Activated CD4-positive, alpha-beta T cell treated with anti-CD3 and anti-CD28 coated beads for 1 hour (primary cell): ENCODE measurements at regions not wholly inside any gene's neighbourhood (a gene's known extent, or its start where the extent isn't known, plus 50 kb on each side); places are given as distances from the start of the nearest gene placed in this dataset.
"Not testable (repeated sequence)": the region's sequence is repeated elsewhere in the genome, so short reads cannot be mapped to it uniquely, and the experiment has no call there.

Experiments used
- DNase-seq: peaks from one replicate; pipeline ENCODE4 v3.0.0-alpha.2; 2020

DNA sequence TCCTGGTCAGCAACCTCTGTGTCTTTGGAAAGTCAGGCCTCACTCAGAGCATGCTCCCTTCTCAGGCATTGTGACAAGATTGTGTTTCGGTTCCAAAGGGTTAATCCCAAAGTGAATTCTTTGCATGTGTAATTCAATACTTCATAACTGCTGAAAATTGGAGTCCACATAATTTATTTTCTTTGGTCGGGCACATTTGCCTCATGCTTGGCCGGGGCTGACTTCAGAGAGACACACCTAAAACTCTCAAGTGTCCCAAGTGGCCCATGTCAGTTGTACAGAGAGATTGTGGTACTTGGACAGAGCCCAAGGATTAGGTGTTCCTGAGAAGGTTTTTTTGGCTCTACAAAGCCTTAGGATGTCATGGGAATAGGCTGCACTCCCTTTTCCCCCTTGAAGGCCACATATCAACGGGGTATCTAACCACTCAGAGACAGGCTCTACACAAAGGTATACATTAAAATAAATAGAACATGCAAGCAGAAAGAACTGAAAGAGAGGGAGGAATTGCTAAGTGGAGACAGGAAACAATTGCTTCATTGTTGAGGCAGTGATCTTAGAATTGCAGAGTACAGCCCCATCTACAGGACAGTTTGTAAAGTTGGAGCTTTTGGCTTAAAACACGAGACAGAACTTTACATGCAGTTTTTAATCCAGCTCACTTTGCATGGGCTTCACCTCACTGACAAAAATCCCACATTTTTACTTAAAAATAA lies 1232.3 kb upstream of the ZEB2 start:
- DNase-seq = no peak

DNA sequence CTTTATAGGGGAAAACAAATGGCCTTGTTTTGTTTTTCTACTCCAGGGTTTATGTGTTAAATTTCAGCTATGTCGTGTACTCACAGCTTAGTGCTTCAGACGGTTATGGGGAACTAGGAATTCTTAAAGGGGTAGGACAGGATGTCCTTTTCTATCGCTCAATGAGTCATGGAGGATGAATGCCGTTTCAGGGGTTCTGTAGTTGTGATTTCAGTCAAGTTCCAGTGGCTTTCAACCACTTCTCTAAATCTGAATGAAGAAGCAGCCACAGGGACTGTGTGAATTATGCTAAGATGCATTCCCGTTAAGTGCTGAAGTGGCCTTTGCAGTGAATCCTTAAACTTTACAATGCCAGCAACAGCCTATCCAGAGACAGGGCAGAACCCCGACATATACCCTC lies 1231.7 kb upstream of the ZEB2 start:
- DNase-seq = no peak

DNA sequence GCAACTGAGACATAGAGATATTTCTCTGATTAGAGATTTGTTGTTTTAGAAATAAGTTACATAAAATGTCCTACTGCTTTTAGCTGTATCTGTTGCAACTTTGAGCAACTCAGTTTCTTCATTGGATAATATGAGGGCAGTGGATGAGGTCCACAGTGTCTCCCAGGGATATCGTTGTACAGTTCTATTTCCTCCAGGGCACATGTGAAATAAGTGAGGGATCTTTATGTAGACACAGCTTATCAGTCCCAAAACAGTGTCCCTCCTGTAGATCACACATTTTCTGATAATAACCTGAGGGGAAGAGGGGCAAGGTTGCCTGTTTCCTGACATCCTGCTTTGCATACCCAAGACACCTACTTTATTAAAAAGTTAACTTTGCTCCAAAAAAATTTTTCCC lies 1231.2 kb upstream of the ZEB2 start:
- DNase-seq = no peak

DNA sequence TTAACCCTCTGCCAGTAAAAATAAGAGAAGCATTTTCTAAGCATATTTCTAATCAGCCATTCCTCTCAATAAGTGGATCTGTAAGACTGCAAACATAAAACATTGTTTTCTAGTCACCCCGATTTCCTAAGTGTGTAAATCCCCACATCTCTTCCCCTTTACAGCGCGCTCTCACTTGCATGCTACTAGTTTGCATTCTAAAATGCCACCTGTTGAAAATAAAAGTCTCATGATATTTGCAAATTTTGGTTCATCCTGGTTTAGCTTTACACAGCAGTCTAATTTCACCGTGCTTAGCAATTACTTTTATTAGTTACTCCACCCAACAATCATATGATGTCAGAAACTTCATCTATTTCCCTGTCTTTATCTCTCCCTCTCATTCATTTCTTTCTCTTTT lies 1230.7 kb upstream of the ZEB2 start:
- DNase-seq = no peak

DNA sequence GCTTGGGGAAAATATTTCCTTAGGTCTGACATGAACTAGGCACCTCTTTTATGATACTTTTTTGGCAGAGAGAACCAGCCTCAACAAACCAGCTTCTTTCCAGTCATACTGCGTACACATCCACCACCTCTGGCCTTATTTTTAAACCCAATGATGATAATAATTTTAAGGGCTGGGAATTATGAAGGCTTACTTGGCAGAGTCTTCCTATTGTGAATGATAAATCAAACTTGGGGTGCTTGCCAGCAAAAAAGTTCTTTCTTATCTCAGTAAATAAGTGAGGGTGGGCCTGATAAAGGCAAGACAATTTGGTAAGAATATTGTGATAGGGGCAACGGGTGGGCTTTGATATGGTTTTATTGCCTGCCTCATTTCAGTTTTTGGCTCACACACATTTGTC lies 1230.2 kb upstream of the ZEB2 start:
- no peak for DNase-seq

DNA sequence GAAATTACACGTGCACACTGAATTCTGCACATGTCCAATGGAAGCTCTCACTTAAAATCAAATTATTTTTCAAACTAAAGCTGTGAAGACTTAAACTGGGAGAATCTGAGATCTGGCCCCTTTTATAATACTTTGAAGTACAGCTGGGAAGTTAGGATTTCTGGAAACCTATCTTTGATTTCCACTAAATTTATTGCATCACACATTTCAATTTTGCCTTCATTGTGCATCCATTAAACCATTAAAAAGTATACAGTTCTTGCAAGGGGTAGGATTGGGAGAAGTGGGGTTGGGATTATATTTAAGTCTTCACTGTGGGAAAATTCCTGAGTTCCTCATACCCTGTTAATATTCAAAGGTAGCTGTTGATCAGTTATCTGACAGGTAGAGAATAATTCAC lies 1229.6 kb upstream of the ZEB2 start:
- DNase-seq = no peak

DNA sequence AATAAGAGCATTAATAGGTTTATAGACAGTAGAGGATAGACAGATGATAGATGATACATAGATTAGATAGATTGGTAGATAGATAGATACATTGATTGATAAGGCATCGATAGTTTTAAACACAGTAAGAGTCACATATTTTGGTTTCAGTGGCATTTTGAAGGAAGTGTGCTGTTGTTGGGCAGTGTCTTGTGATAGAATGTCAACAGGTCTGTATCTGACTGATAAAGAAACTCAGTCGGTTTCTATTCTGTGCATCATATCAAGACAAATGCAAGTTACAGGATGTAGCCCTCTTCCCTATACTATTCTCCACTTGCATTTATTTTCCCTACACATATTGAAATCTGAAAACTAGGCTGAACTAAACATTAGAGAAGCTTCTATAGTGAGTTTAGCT lies 1229.0 kb upstream of the ZEB2 start:
- no peak for DNase-seq

DNA sequence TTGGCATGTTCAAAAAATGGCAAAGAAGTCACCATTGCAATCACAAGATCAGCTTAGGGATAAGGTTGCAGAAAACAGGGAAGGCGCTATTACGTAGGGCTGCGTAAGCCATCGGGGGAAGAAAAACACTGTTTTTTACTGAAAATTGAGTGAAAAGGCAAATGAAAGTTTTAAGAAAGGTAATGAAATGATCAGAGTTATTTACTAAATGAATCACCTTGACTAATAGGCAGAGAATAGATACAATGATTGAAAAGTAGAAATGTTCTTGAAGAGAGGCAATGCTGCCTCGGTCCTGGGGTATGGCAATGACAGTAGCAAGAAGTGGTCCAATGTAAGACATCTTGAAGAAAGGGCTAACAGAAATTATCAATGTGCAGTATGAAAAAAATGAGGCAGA lies 1227.8 kb upstream of the ZEB2 start:
- DNase-seq = no peak

DNA sequence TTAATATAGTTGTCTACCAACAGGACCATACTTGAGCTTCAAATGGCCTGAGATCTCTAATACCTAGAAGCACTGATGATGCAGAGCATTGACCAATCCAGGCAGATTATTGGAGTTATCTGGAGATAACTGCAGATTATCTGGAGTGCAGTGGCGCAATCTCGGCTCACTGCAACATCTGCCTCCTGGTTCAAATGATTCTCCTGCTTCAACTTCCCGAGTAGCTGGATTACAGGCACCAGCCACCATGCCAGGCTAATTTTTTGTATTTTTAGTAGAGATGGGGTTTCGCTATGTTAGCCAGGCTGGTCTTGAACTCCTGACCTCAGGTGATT lies 1225.4 kb upstream of the ZEB2 start:
- DNase-seq = not testable (repeated sequence)

DNA sequence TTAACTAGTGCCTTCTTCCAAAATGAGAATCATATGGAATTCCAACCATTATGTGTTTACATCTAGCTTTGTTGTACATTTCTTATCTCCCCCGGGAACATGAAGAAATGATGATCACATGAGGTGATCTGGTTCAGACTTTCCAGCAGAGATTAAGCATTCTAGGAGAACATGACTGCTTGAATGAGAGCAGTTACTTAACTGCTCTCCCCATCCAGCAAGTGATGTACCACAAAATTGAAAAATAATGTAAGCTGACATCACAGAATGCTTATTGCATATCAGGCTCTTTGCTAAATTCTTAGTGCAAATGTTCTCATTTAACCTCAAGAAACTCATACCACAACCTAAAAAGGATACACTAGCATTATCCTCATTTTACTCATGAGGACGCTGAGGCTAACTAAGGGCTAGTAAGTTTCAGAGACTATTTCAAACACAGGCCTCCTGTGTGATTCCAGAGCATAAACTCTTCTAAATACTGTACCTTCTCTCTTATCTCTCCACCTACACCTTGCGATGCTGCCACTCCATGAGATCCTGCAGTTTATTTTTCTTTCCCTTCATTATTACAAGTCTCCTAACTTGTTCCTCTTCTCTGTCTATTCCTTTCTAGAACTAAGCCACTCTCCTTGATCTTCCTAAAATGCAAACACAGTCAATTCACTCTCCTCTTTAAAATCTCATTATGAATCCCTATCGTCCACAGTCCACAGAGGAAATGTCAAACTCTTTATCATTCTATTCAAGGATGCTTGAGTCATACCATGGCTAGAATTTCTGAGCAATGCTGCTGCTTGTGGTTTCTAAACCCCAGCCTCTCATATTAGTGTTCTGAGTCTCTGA lies 1224.8 kb upstream of the ZEB2 start:
- DNase-seq = no peak

DNA sequence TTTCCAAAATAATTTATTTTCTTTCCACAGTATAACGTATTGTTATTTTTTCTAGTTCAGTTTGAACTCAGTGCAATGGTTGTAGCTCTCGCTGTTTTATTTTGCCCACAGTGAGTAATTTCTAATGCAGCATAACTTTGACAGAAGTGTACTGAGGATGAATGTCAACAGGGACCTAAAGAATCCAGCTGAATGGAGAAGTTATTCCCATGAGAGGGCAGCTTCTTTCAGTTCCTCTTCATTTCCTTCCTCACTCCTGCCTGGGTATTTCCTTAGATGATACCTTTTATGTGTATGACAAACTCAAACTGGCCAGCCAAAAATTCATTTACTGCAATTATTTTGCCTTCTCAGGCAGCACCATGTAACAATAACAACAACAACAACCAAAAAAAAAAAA lies 1223.1 kb upstream of the ZEB2 start:
- DNase-seq = no peak

DNA sequence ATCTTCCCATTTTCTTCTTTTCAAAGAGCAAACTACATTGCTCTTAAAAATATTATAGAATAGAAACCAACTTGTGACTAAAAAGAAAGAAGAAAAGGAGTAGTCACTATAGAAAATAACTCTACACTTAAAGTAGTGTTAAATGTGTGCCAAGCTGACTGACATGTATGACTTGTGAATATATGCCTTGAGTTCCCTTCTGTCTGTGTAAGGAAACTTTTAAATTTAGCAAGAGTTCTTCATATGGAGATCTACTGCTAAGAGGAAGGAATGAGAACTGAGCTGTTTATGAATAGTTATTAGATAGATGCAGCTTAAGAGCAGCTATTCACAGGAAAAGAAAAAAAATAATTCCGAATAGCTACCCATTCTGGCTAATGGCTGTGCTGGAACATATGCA lies 1221.7 kb upstream of the ZEB2 start:
- DNase-seq = no peak

DNA sequence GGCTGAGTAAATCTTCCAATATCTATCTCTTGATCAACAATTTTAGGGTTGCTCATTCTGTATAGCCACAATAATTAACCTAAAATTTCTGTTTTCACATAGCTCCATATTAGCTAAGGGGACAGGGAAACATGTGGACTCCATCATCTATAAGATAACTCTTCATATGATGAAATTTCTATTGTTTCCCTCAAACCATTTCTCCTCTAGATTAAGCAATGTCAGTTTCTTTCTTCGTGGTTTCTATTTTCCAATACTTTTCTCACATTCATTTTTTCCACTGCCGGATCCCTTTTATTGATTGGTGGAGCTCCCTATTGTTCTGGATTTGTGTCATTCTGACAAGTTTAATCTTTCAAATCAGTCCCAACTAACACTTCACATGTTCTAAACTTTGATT lies 1221.3 kb upstream of the ZEB2 start:
- no peak for DNase-seq

DNA sequence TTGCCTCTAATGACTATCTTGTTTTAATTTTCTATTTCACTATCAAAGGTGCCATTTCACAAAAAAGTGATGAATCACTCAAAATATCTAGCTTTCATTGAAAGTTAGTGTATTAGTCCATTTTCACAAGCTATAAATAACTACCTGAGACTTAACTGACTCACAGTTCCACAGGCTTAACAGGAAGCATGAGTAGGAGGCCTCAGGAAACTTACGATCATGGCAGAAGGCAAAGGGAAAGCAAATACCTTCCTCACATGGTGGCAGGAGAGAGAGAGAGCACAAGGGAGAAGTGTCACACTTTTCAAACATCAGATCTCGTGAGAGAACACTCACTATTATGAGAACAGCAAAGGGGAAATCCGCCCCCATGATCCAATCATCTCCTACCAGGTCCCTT lies 1220.4 kb upstream of the ZEB2 start:
- no peak for DNase-seq

DNA sequence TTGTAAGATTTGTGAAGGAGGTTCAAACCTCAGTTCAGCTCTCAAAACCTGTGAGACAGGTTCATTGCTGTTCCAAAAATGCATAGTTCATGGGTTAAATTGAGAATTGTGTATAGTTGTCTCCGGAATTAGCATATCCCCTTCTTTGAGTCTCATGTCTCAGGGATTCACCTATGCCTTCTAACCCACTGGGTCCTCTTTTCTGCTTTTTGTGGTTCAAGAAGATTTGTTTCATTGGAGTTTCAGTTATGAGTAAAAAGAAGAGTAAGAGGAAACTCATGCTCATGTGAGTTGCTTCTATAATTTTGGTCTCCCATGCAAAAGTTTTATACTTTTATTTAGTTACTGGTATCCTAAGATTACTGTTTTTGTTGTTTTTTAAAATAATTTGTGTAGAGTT lies 1219.8 kb upstream of the ZEB2 start:
- no peak for DNase-seq

DNA sequence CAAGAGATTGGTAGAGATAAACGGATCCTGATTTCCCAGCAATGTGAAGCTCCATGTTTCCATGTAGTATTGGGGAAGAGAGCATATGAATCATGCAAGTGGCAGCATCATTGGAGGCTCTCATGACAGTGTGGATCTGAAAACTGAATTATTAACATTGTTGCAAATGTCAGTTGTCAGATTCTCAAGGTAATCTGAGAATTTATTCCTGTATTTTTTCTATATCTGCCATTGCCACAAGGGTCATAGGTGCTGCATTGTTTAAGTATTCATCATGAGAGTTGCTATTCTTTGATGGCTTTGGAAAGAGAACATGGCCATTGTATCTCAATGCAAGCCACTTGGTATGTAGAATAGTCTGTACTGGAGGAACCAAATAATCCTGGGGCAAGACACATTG lies 1217.0 kb upstream of the ZEB2 start:
- no peak for DNase-seq

DNA sequence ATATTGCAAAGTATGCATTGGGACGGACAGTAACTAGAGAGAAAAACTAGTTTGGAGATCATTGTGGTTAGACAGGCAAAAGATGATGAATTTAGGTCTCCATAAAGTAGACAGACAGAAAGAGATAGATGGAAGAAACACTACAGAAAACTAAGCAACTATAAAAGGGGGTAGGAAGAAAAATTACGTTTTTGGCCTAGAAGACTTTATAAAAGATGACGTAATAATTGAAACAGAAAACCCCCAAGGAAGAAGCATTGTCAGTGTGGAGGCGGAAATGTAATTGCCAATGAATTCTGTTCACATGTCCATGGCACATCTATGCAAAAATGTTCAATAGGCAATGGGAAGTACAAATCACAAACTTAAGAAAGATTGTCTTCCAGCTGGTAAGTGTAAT lies 1211.5 kb upstream of the ZEB2 start:
- DNase-seq = no peak

DNA sequence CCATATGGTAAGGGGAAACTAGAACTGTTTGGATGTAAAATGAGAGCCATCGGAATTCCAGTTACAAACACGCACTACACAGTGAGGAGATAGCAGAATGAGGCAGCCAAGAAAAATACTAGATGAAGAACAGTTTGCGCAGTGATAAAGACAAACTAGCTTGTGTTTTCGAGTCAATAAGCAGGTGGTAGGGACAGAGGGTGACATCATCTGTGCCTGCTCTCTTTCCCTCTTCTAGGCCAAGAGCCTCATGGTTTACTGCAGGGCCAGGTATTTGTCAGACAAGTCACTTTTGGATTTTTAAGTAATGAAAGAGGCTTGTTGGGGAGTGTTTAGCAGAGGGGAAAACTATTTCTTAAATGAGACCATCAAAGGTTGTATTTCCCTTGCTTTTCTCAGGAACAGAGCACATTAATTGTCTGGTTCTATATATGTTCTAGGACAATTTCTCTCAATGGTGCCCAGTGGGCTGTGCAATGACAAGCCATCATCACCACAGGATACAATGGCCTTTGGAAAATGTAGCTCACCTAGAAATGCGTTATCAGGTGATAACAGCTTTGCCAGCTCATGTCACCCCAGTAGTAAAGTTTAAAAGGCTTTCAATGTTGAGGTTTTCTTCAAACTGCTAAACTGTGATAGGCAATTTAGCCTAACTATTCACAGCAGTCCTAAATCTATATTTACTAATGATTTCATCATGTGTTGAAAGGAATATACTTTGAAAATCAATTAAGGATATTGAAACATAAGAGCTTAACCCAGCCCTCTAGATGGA lies 1210.3 kb upstream of the ZEB2 start:
- DNase-seq = no peak

DNA sequence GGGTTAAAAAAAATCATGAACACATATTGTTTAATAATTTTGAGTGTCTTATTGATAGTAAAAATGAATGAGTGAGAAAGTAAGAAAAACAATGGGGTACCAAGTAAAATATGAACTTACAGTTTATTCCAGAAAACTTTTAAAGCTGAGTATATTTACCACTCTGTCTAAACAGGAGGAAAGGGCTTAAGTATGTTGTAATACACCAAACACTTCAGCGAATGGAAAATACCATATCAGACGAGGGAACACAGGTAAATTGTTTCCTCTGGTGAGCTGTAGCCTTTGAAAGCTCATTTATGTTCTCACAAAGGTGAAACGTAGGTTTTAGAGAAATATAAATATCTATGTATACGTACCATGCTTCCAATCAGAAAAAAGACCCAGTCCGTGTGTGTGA lies 1209.6 kb upstream of the ZEB2 start:
- DNase-seq = no peak

DNA sequence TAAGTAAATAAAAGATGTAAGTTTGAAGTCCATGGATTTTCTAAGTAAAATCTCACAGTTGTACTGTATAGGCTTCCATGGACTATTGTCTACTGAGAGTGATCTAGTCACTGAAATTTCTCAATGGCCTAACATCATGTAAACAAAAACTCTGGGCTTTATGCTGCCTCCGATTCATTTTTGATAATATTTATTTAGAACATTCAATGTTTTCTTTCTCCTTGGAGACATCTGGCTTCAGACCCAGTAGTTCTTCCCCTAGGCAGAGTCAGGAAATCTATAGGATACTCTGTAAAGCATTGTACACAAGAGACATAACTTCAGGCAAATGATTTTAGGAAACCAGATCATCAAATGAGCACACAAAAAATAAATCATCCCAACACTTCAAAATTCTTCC lies 1208.6 kb upstream of the ZEB2 start:
- DNase-seq = no peak

DNA sequence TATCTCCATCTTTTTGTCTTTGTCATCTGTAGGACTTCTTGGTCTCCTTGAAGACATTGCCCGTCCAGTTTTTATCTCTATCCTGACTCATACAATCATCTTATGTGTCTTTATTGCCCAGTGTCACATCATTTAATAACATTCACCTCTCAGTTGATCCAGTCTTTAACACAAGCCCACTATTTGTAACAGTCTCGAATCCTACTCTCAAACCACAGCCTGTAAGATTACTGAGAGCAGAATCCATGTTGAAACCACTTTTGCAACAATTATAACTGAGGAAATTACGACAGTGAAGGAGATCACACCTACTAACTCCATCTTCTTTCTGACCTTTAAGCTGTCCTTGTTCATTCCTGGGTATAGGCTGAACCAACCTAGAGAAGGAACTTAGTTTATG lies 1206.0 kb upstream of the ZEB2 start:
- DNase-seq = no peak

DNA sequence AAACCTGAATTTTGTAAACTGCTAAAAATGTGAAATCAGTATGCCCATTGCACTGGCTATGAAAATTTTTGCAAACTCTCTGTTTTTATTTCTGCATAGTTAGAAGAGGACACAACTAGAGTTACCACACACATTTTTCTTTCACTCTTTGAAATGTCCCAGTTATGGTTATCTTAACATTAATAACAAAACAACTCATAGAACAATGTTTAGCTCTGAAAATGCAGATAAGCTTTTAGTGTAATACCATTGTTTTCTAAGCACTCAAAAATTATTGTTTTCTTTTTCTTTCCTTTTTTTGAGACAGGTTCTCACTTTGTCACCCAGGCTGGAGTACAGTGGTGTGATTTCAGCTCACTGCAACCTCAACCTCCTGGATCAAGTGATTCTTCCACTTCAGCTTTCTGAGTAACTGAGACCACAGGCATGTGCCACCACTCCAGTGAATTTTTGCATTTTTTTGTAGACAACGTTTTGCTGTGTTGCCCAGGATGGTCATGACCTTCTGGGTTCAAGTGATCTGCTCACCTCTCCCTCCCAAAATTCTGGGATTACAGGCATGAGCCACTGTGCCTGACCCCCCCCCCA lies 1204.5 kb upstream of the ZEB2 start:
- no peak for DNase-seq

DNA sequence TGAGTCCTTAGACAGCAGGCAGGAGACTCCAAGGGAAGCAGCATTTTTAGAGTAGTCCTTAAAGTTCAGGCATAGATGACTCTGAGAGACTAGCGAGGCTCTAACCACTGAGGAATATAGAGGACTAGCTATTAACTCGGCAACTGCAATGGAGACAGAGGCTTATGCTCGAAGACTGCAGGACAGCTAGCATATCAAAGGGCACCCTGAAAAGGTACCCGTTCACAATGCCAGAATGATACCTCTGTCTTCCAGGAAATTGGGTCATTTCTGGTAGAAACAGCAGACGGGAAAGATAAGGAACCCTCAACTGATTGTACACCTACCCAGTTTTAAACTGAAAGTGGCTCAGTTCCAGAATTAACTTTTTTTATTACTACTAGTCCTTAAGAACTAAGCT lies 1204.0 kb upstream of the ZEB2 start:
- no peak for DNase-seq

DNA sequence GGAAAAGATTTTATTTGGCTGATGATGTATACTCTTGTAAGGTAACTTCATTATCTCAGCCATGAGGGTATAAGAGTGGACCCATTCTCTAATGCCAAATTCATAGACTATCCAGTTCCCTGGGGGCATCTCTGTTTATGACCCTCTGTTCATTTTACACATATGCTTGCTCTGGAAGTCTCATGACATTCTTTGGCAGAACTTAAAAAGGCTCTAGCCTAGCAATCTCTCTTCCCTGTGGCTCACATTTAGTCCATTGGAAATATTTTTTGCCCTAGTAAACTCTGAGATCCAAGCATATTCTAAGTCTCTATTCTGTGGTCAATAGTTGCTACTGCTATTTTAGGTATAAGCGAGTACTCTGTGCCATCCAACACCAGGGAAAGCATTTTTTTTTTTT lies 1201.8 kb upstream of the ZEB2 start:
- no peak for DNase-seq
